Peyer's patch (tissue), 4 donors: ENCODE measurements at regions not wholly inside any gene's neighbourhood (a gene's known extent, or its start where the extent isn't known, plus 50 kb on each side); places are given as distances from the start of the nearest gene placed in this dataset.

ENCODE experiments used
- DNase-seq, 3 donors: peaks; one replicate each; pipeline ENCODE4 v3.0.0-alpha.2; 2017 to 2019
- H3K27ac ChIP-seq, 4 donors: fragments of 200-600 bp; sonication (generic); one replicate each; pipeline ENCODE4 v1.5.1; 2016 to 2019
- H3K27me3 ChIP-seq, 2 donors: fragments of 200-600 bp; sonication (generic); one replicate each; pipeline ENCODE4 v1.5.1; 2019
- H3K36me3 ChIP-seq, 3 donors: fragments of 200-600 bp; sonication (generic); one replicate each; pipeline ENCODE4 v1.5.1; 2016 to 2019
- H3K4me1 ChIP-seq, 4 donors: fragments of 200-600 bp; sonication (generic); one replicate each; pipeline ENCODE4 v1.5.1; 2016 to 2019
- H3K4me3 ChIP-seq, 4 donors: fragments of 200-600 bp; sonication (generic); 1 replicate in 3 of 4; 2 replicates in 1 of 4; pipeline ENCODE4 v1.5.1; 2016 to 2019; ENCODE audit warnings: mild to moderate bottlenecking in 1 of 4
- H3K9me3 ChIP-seq, 4 donors: fragments of 200-600 bp; sonication (generic); one replicate each; pipeline ENCODE4 v1.5.1; 2016 to 2019; ENCODE audit warnings: mild to moderate bottlenecking in 1 of 4
- POLR2A ChIP-seq, 2 donors: fragments of 450-650 bp; IDR thresholded peaks; one replicate each; pipeline ENCODE4 v1.5.1; 2017; ENCODE audit warnings: antibody characterized with exemption in 2 of 2, mild to moderate bottlenecking in 2 of 2, moderate library complexity in 2 of 2
- TF ChIP-seq, protein P1 (sequence below), 6 experiments: fragments of 450-650 bp in 4 of 6; fragments of 200-600 bp in 2 of 6; sonication (generic) in 1 of 6; IDR thresholded peaks; one replicate each; pipeline ENCODE4 v1.5.1; 2017 to 2019; ENCODE audit warnings: antibody characterized with exemption in 6 of 6, mild to moderate bottlenecking in 3 of 6, moderate library complexity in 1 of 6

DNA sequence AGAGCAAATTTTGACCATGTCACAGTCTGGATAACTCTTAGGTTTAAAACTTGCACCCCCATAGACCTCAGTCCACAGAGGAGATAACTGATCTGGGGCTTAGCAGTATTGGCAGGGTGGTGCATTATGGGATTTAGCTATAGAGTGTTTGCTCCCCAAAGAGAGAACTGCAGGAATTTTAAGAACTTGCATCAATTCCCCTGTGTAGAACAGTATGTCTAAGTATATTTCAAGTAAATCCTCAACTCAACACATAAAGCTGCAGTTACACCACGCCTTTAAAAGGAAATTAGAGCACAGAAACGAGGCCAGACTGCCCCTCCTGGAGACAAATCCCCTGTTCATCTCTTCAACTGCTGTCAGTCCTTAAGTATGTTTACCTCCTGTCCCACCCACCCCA is 144.9 kb downstream of the TRMT11 start:
- Histone ChIP-seq H3K27ac (no peak overlapping the region), H3K4me3 (no peak overlapping the region), H3K36me3 (no peaks in the 10 kb centered on the region), H3K4me1 (no peaks in the 10 kb centered on the region), H3K27me3 (no peaks in the 10 kb centered on the region), H3K9me3 (no peaks in the 10 kb centered on the region)
- DNase-seq, result no peak
- TF ChIP-seq, protein P1, sequence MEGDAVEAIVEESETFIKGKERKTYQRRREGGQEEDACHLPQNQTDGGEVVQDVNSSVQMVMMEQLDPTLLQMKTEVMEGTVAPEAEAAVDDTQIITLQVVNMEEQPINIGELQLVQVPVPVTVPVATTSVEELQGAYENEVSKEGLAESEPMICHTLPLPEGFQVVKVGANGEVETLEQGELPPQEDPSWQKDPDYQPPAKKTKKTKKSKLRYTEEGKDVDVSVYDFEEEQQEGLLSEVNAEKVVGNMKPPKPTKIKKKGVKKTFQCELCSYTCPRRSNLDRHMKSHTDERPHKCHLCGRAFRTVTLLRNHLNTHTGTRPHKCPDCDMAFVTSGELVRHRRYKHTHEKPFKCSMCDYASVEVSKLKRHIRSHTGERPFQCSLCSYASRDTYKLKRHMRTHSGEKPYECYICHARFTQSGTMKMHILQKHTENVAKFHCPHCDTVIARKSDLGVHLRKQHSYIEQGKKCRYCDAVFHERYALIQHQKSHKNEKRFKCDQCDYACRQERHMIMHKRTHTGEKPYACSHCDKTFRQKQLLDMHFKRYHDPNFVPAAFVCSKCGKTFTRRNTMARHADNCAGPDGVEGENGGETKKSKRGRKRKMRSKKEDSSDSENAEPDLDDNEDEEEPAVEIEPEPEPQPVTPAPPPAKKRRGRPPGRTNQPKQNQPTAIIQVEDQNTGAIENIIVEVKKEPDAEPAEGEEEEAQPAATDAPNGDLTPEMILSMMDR (IDR thresholded peaks at IDR 0.05), result no peak
- TF ChIP-seq POLR2A (IDR thresholded peaks at IDR 0.05), result no peak

DNA sequence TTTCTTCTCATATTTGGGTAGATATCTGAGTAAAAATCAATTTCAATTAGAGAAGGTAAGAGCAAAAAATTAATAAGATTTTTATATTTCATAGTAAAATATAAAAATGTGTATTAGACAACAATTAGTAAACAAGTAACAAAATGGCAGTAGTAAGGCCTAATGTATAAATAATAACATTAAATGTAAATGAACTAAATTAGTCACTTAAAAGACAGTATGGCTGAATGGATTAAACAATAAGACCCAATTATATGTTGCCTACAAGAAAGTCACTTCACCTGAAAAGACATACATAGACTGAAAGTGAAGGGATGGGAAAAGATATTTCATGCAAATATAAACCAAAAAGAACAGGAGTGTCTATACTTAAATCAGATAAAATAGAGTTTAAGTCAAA is 147.6 kb downstream of the TRMT11 start:
- H3K36me3 ChIP-seq, result no peaks in the 10 kb centered on the region
- no peaks in the 10 kb centered on the region for H3K27me3 ChIP-seq
- H3K27ac ChIP-seq, result no peak overlapping the region
- no peak for DNase-seq
- TF ChIP-seq POLR2A (IDR thresholded peaks at IDR 0.05), result no peak
- TF ChIP-seq, protein P1 (IDR thresholded peaks at IDR 0.05), result no peak
- H3K9me3 ChIP-seq, result no peaks in the 10 kb centered on the region
- no peak overlapping the region for H3K4me3 ChIP-seq
- H3K4me1 ChIP-seq, result no peaks in the 10 kb centered on the region

DNA sequence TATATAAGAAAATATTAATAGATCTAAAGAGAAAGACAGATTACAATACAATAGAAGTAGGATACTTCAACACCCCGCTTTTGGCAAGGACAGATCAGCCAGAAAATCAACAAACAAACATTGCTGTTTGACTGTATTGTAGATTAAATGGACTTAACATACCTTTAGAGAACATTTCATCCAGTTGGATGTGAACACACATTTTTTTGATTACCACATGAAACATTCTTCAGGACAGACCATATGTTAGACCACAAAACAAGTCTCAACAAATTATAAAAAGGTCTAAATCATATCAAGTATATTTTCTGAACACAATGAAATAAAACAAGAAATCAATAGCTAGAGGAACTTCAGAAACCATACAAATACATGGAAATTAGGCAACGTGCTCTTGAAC is 148.2 kb downstream of the TRMT11 start:
- Histone ChIP-seq H3K9me3 (no peaks in the 10 kb centered on the region), H3K27ac (no peak overlapping the region), H3K4me1 (no peaks in the 10 kb centered on the region), H3K4me3 (no peak overlapping the region), H3K27me3 (no peaks in the 10 kb centered on the region), H3K36me3 (no peaks in the 10 kb centered on the region)
- no peak for DNase-seq
- TF ChIP-seq, protein P1 (IDR thresholded peaks at IDR 0.05), result no peak
- no peak for TF ChIP-seq POLR2A (IDR thresholded peaks at IDR 0.05)

DNA sequence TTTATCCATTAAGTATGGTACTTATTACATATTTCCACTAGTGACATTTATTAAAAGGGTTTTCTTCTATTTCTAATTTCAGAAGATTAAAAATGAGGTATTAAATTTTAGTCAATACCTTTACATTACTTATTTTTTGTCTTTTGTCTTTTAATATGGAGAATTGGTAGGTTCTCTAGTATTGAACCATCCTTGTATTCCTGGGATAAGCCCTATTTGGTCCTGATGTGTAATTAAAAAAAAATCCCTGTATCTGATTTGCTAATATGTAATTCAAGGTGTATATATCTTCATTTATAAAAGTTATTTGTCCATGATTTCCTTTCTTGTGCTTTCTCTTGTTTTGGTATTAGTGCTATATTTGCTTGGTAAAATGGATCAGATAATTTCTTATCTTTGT is 153.7 kb downstream of the TRMT11 start:
- no peaks in the 10 kb centered on the region for H3K4me1 ChIP-seq
- H3K27me3 ChIP-seq, result no peaks in the 10 kb centered on the region
- no peak for DNase-seq
- no peak overlapping the region for H3K4me3 ChIP-seq
- H3K36me3 ChIP-seq, result no peaks in the 10 kb centered on the region
- no peak overlapping the region for H3K27ac ChIP-seq
- H3K9me3 ChIP-seq, result no peaks in the 10 kb centered on the region
- TF ChIP-seq, protein P1 (IDR thresholded peaks at IDR 0.05), result no peak
- no peak for TF ChIP-seq POLR2A (IDR thresholded peaks at IDR 0.05)

DNA sequence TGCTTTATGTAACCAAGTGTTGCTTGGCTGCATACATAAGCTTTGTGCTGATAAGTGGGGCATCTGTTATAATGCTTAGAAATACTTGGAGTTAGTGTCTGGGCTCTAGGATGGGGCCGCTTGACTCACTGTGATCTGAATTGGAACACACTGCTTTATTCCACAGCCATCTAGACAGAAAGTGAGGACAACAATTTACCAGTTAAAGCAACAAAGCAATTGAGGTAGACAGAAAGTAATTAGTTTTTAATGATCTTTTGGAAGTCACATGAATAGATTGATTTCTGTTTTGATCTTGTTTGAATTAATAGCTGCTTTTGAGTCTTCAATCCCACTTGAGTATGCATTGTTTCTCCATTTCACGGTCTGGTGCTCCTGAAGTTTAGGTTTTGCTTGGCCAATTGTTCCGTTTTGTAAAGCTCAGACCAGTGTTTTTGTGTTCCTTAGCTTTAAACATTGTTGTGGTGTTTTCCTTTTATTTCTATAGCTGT is 157.5 kb downstream of the TRMT11 start:
- H3K9me3 ChIP-seq, result no peaks in the 10 kb centered on the region
- no peak for DNase-seq
- H3K36me3 ChIP-seq, result no peaks in the 10 kb centered on the region
- H3K27me3 ChIP-seq, result no peaks in the 10 kb centered on the region
- no peak overlapping the region for H3K27ac ChIP-seq
- peaks cover 0 to 2% (median 0%) of the 10 kb centered on the region in 4 donors for H3K4me1 ChIP-seq
- TF ChIP-seq POLR2A (IDR thresholded peaks at IDR 0.05), result no peak
- TF ChIP-seq, protein P1 (IDR thresholded peaks at IDR 0.05), result no peak
- H3K4me3 ChIP-seq, result no peak overlapping the region

DNA sequence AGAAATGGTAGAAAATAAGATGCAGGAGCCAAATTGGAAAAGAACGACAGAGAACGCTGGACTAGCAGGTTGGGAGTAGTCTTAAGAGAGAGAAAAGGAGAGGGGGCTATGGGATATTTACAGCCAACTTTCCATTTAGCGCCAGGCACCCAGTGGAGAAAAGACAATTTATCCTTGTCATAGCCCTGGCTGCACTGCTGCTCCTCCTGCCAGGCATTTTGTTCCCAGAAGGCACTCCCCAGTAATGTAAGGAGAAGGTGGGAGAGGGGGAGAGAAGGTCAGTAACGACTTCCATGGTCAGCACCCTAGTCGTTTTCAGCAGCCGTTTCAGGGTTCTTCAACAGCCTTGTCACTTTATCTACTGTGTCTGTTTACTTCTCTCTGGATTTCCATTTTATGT is 159.0 kb downstream of the TRMT11 start:
- TF ChIP-seq POLR2A (IDR thresholded peaks at IDR 0.05), result no peak
- TF ChIP-seq, protein P1 (IDR thresholded peaks at IDR 0.05), result no peak
- peaks cover 0 to 9% (median 0%) of the 10 kb centered on the region in 4 donors for H3K4me1 ChIP-seq
- no peaks in the 10 kb centered on the region for H3K27me3 ChIP-seq
- no peaks in the 10 kb centered on the region for H3K9me3 ChIP-seq
- no peak overlapping the region for H3K27ac ChIP-seq
- no peak for DNase-seq
- H3K36me3 ChIP-seq, result no peaks in the 10 kb centered on the region
- H3K4me3 ChIP-seq, result no peak overlapping the region
